WTC11 (cell line): ENCODE measurements at regions not wholly inside any gene's neighbourhood (a gene's known extent, or its start where the extent isn't known, plus 50 kb on each side); places are given as distances from the start of the nearest gene placed in this dataset.

ENCODE experiments used
- ATAC-seq: fragments of 200-7000 bp; cut with Tn5 transposase; 2 replicates; pipeline ENCODE4 v1.10.0; 2021; ENCODE audit warnings: mild to moderate bottlenecking, moderate library complexity
- CTCF ChIA-PET: fragments of 300-600 bp; sonication (Branson Sonifier 250); formaldehyde crosslinking; loops from one replicate; lab custom pipeline; 2021; ENCODE audit warnings: antibody characterized with exemption; lab: Charles Lee
- POLR2A ChIA-PET: fragments of 350-600 bp; sonication (Branson Sonifier 250); formaldehyde crosslinking; loops from one replicate; lab custom pipeline; 2021; ENCODE audit warnings: antibody characterized with exemption; lab: Charles Lee
- DNase-seq: peaks from one replicate; pipeline ENCODE4 v3.0.0; 2021; ENCODE audit warnings: low spot score
- H3K27ac Mint-ChIP-seq: 2 replicates; pipeline ENCODE4 v1.8.0; 2021; ENCODE audit warnings: mixed read lengths
- H3K27me3 Mint-ChIP-seq: 2 replicates; pipeline ENCODE4 v1.8.0; 2021; ENCODE audit warnings: low read depth, mild to moderate bottlenecking, moderate library complexity, mixed read lengths
- H3K36me3 Mint-ChIP-seq: 2 replicates; pipeline ENCODE4 v1.8.0; 2021; ENCODE audit warnings: mixed read lengths
- H3K4me1 Mint-ChIP-seq: 2 replicates; pipeline ENCODE4 v1.8.0; 2022; ENCODE audit warnings: mixed read lengths
- H3K4me3 Mint-ChIP-seq: 2 replicates; pipeline ENCODE4 v1.8.0; 2021; ENCODE audit warnings: mild to moderate bottlenecking, moderate library complexity, mixed read lengths
- H3K9me3 Mint-ChIP-seq: 2 replicates; pipeline ENCODE4 v1.8.0; 2021; ENCODE audit warnings: mixed read lengths
- ATF2 ChIP-seq: sonication (generic); formaldehyde crosslinking; IDR thresholded peaks from 2 replicates; pipeline ENCODE4 v1.8.1; 2022; ENCODE audit warnings: low read depth, missing genetic modification reagents, borderline replicate concordance
- CTCF ChIP-seq: fragments of 200-600 bp; IDR thresholded peaks from 2 replicates; pipeline ENCODE4 v1.8.0; 2022; ENCODE audit warnings: antibody characterized with exemption
- GABPB1 ChIP-seq: sonication (generic); formaldehyde crosslinking; IDR thresholded peaks from 2 replicates; pipeline ENCODE4 v1.8.1; 2023; ENCODE audit warnings: mild to moderate bottlenecking, missing genetic modification reagents
- MLX ChIP-seq: sonication (generic); formaldehyde crosslinking; IDR thresholded peaks from 2 replicates; pipeline ENCODE4 v1.8.1; 2023; ENCODE audit warnings: mild to moderate bottlenecking, missing genetic modification reagents, moderate library complexity
- NFE2L1 ChIP-seq: sonication (generic); formaldehyde crosslinking; IDR thresholded peaks from 2 replicates; pipeline ENCODE4 v1.8.1; 2023; ENCODE audit warnings: missing genetic modification reagents
- PREB ChIP-seq: sonication (generic); formaldehyde crosslinking; IDR thresholded peaks from 2 replicates; pipeline ENCODE4 v1.8.1; 2022; ENCODE audit warnings: mild to moderate bottlenecking, missing genetic modification reagents, moderate library complexity, borderline replicate concordance
- PRRX2 ChIP-seq: fragments of 250-450 bp; sonication (Bioruptor Pico); IDR thresholded peaks from 2 replicates; pipeline ENCODE4 v1.8.0; 2021; ENCODE audit warnings: mild to moderate bottlenecking
- RORB ChIP-seq: fragments of 250-450 bp; sonication (Bioruptor Pico); IDR thresholded peaks from 2 replicates; pipeline ENCODE4 v1.9.0; 2021; ENCODE audit warnings: mild to moderate bottlenecking
- SMAD4 ChIP-seq: sonication (generic); formaldehyde crosslinking; IDR thresholded peaks from 2 replicates; pipeline ENCODE4 v1.8.0; 2022; ENCODE audit warnings: mild to moderate bottlenecking, missing genetic modification reagents
- TCF7 ChIP-seq: sonication (generic); formaldehyde crosslinking; IDR thresholded peaks from 2 replicates; pipeline ENCODE4 v1.8.0; 2022; ENCODE audit warnings: mild to moderate bottlenecking, low read depth, missing genetic modification reagents, moderate library complexity
- TEAD4 ChIP-seq: sonication (generic); formaldehyde crosslinking; IDR thresholded peaks from 2 replicates; pipeline ENCODE4 v1.8.0; 2022; ENCODE audit warnings: mild to moderate bottlenecking, missing genetic modification reagents
- ZNF263 ChIP-seq: sonication (generic); formaldehyde crosslinking; IDR thresholded peaks from 2 replicates; pipeline ENCODE4 v1.8.1; 2022; ENCODE audit warnings: low read depth, mild to moderate bottlenecking, moderate library complexity, missing genetic modification reagents
- ZNF532 ChIP-seq: fragments of 250-450 bp; sonication (Bioruptor Pico); IDR thresholded peaks from 2 replicates; pipeline ENCODE4 v1.9.0; 2021; ENCODE audit warnings: mild to moderate bottlenecking, borderline replicate concordance

- TF ChIP-seq ZNF263 (CRISPR knock-in tag): no peak
- TF ChIP-seq PRRX2 (CRISPR knock-in tag): no peak
- no peak for TF ChIP-seq NFE2L1
- TF ChIP-seq PREB (CRISPR knock-in tag): no peak
- no peak for TF ChIP-seq GABPB1 (CRISPR knock-in tag)
- no peak for TF ChIP-seq MLX
These were observed 67.5 kb upstream of the SLC38A11 start (continued) for GRCh38 chr2:165022781-165023180.

GRCh38 chr2:165017966-165018596 lies 62.8 kb upstream of the SLC38A11 start:
- CTCF ChIA-PET: interaction anchor here (0.8 to 2.6 kb wide), 19 partner anchors 18 to 360 kb away, joined by 3 to 59 read pairs (median 5); partner anchors contain the start of genes SCN2A and SCN3A
- no peaks in the 10 kb centered on the region; the same call in 1 of the 2 replicates for H3K4me1 Mint-ChIP-seq
- POLR2A ChIA-PET: interaction anchor here (1.0 kb wide), 2 partner anchors 51 to 93 kb away, joined by 3 read pairs; no protein-coding TSS in a partner anchor
- H3K4me3 Mint-ChIP-seq: no peak overlapping the region
- no peaks in the 10 kb centered on the region for H3K27me3 Mint-ChIP-seq
- H3K27ac Mint-ChIP-seq: no peak overlapping the region
- H3K36me3 Mint-ChIP-seq: peaks cover 3% of the 10 kb centered on the region; the same call in 1 of the 2 replicates
- TF ChIP-seq TCF7 (no peak), SMAD4 (CRISPR knock-in tag) (no peak), RORB (CRISPR knock-in tag) (no peak), ZNF532 (no peak), ZNF263 (CRISPR knock-in tag) (no peak), ATF2 (no peak)
- ATAC-seq (peak; percentile 93), DNase-seq (peak; percentile 27)
- H3K9me3 Mint-ChIP-seq: peaks cover 8% of the 10 kb centered on the region

GRCh38 chr2:165016772-165017411 lies 61.6 kb upstream of the SLC38A11 start:
- Mint-ChIP-seq H3K4me3 (no peak overlapping the region), H3K27ac (no peak overlapping the region), H3K4me1 (no peaks in the 10 kb centered on the region; the same call in 1 of the 2 replicates), H3K27me3 (no peaks in the 10 kb centered on the region), H3K36me3 (peaks cover 3% of the 10 kb centered on the region; the same call in 1 of the 2 replicates), H3K9me3 (peaks cover 8% of the 10 kb centered on the region)
- ChIA-PET CTCF (interaction anchor here (0.6 to 3.3 kb wide), 43 partner anchors 9 to 937 kb away, joined by 3 to 82 read pairs (median 5); partner anchors contain the start of genes SCN2A, SCN3A and TTC21B), POLR2A (interaction anchor here (1.0 to 1.3 kb wide), 2 partner anchors 53 to 54 kb away, joined by 3 read pairs; no protein-coding TSS in a partner anchor)
- DNase-seq (peak; percentile 45), ATAC-seq (peak; percentile 82)
- peak; percentile 60 for TF ChIP-seq CTCF
- TF ChIP-seq TEAD4 (CRISPR knock-in tag): no peak
